CD4-positive, alpha-beta memory T cell (primary cell): ENCODE measurements at regions not wholly inside any gene's neighbourhood (a gene's known extent, or its start where the extent isn't known, plus 50 kb on each side); places are given as distances from the start of the nearest gene placed in this dataset.

Experiments used
- CTCF ChIA-PET: fragments of 350-600 bp; sonication (Branson Sonifier 250); formaldehyde crosslinking; loops from one replicate; lab custom pipeline; 2021; ENCODE audit warnings: inconsistent platforms; ENCODE audit not compliant: partially characterized antibody; lab: Charles Lee
- POLR2A ChIA-PET: fragments of 350-600 bp; sonication (Branson Sonifier 250); formaldehyde crosslinking; loops from one replicate; lab custom pipeline; 2021; ENCODE audit not compliant: partially characterized antibody; lab: Charles Lee
- DNase-seq, 5 donors: peaks; one replicate each; pipeline versions ENCODE4 v3.0.0 to v3.0.0-alpha.2; 2020 to 2022; ENCODE audit warnings: mixed read lengths in 1 of 5
- H3K27ac ChIP-seq: one replicate; pipeline ENCODE4 v1.7.0; 2013; ENCODE audit warnings: low read depth, low read length
- H3K27me3 ChIP-seq: 2 replicates; pipeline ENCODE4 v1.7.0; 2013; ENCODE audit warnings: mild to moderate bottlenecking, low read length, moderate library complexity; ENCODE audit not compliant: insufficient read depth
- H3K36me3 ChIP-seq: 2 replicates; pipeline ENCODE4 v1.7.0; 2013; ENCODE audit warnings: mild to moderate bottlenecking, low read length, moderate library complexity; ENCODE audit not compliant: insufficient read depth
- H3K4me1 ChIP-seq: 2 replicates; pipeline ENCODE4 v1.7.0; 2013; ENCODE audit warnings: mild to moderate bottlenecking, low read length, moderate library complexity; ENCODE audit not compliant: insufficient read depth
- H3K4me3 ChIP-seq, 2 donors: one replicate each; pipeline ENCODE4 v1.7.0; 2013; ENCODE audit warnings: low read length in 2 of 2, mild to moderate bottlenecking in 1 of 2
- H3K9me3 ChIP-seq, 2 donors: one replicate each; pipeline ENCODE4 v1.7.0; 2013; ENCODE audit warnings: low read length in 2 of 2, control low read depth in 1 of 2; ENCODE audit not compliant: control insufficient read depth in 1 of 2
- H3K27ac Mint-ChIP-seq, 7 donors: one replicate each; pipeline ENCODE4 v1.8.0; 2020 to 2021; ENCODE audit warnings: mixed read lengths in 7 of 7, mild to moderate bottlenecking in 6 of 7, inconsistent platforms in 3 of 7, moderate library complexity in 3 of 7
- H3K27me3 Mint-ChIP-seq, 2 donors: one replicate each; pipeline ENCODE4 v1.8.0; 2020 to 2021; ENCODE audit warnings: mixed read lengths in 2 of 2
- H3K36me3 Mint-ChIP-seq, 2 donors: one replicate each; pipeline ENCODE4 v1.8.0; 2020 to 2021; ENCODE audit warnings: mixed read lengths in 2 of 2, inconsistent platforms in 1 of 2, mild to moderate bottlenecking in 1 of 2
- H3K4me1 Mint-ChIP-seq, 4 donors: one replicate each; pipeline ENCODE4 v1.8.0; 2020 to 2021; ENCODE audit warnings: mixed read lengths in 4 of 4, mild to moderate bottlenecking in 1 of 4
- H3K4me3 Mint-ChIP-seq, 8 donors: one replicate each; pipeline ENCODE4 v1.8.0; 2020 to 2021; ENCODE audit warnings: mixed read lengths in 8 of 8, mild to moderate bottlenecking in 7 of 8, moderate library complexity in 6 of 8, inconsistent platforms in 3 of 8
- H3K9me3 Mint-ChIP-seq, 8 donors: one replicate each; pipeline ENCODE4 v1.8.0; 2020 to 2021; ENCODE audit warnings: mixed read lengths in 8 of 8, mild to moderate bottlenecking in 5 of 8, inconsistent platforms in 3 of 8, moderate library complexity in 1 of 8
- intact Hi-C: fragments of 100-400 bp; cut with micrococcal nuclease; formaldehyde crosslinking; loops from one replicate; pipeline ENCODE4 v1.15.1; 2023

GRCh38 chr16:79533292-79533691, 67.2 kb downstream of the MAF start:
- Histone ChIP-seq H3K4me3 (no peak overlapping the region), H3K9me3 (no peaks in the 10 kb centered on the region), H3K4me1 (no peaks in the 10 kb centered on the region), H3K27me3 (no peaks in the 10 kb centered on the region), H3K36me3 (no peaks in the 10 kb centered on the region), H3K27ac (no peak overlapping the region)
- Mint-ChIP-seq H3K9me3 (no peaks in the 10 kb centered on the region), H3K36me3 (no peaks in the 10 kb centered on the region), H3K27me3 (no peaks in the 10 kb centered on the region), H3K4me3 (no peak overlapping the region), H3K27ac (no peak overlapping the region), H3K4me1 (no peaks in the 10 kb centered on the region)
- no peak for DNase-seq
- intact Hi-C loops: no loop called here
- ChIA-PET CTCF (interaction anchor here (0.7 kb wide), 1 partner anchor 15 kb away, joined by 3 read pairs; no protein-coding TSS in a partner anchor), POLR2A (no interaction called here)

- intact Hi-C loops: no loop called here
- DNase-seq: no peak
- Mint-ChIP-seq H3K27ac (no peak overlapping the region), H3K4me3 (no peak overlapping the region), H3K36me3 (no peaks in the 10 kb centered on the region), H3K9me3 (no peaks in the 10 kb centered on the region), H3K27me3 (no peaks in the 10 kb centered on the region), H3K4me1 (no peaks in the 10 kb centered on the region)
- Histone ChIP-seq H3K36me3 (no peaks in the 10 kb centered on the region), H3K9me3 (no peaks in the 10 kb centered on the region), H3K4me3 (no peak overlapping the region), H3K4me1 (no peaks in the 10 kb centered on the region), H3K27ac (no peak overlapping the region), H3K27me3 (no peaks in the 10 kb centered on the region)
- POLR2A ChIA-PET: no interaction called here
- CTCF ChIA-PET: no interaction called here
Measured at GRCh38 chr16:79532785-79533184, 67.8 kb downstream of the MAF start.

GRCh38 chr16:79532273-79532672, 68.3 kb downstream of the MAF start:
- CTCF ChIA-PET: no interaction called here
- no peaks in the 10 kb centered on the region for H3K9me3 Mint-ChIP-seq
- Histone ChIP-seq H3K4me1 (no peaks in the 10 kb centered on the region), H3K9me3 (no peaks in the 10 kb centered on the region), H3K4me3 (no peak overlapping the region), H3K27me3 (no peaks in the 10 kb centered on the region), H3K36me3 (no peaks in the 10 kb centered on the region), H3K27ac (no peak overlapping the region)
- H3K4me1 Mint-ChIP-seq: no peaks in the 10 kb centered on the region
- no peak for DNase-seq
- H3K27me3 Mint-ChIP-seq: no peaks in the 10 kb centered on the region
- intact Hi-C loops: no loop called here
- no peaks in the 10 kb centered on the region for H3K36me3 Mint-ChIP-seq
- POLR2A ChIA-PET: no interaction called here
- H3K4me3 Mint-ChIP-seq: no peak overlapping the region
- no peak overlapping the region for H3K27ac Mint-ChIP-seq

GRCh38 chr16:79528338-79528737, 72.2 kb downstream of the MAF start:
- no peaks in the 10 kb centered on the region for H3K27me3 ChIP-seq
- H3K4me1 ChIP-seq: no peaks in the 10 kb centered on the region
- no peak overlapping the region for H3K4me3 ChIP-seq
- no peaks in the 10 kb centered on the region for H3K36me3 ChIP-seq
- H3K27me3 Mint-ChIP-seq: peaks cover 0 to 4% of the 10 kb centered on the region in 2 donors
- H3K9me3 Mint-ChIP-seq: no peaks in the 10 kb centered on the region
- H3K9me3 ChIP-seq: no peaks in the 10 kb centered on the region
- no peaks in the 10 kb centered on the region for H3K4me1 Mint-ChIP-seq
- H3K27ac Mint-ChIP-seq: peak overlapping the region in 1 of 7 donors; percentile 49
- no peak overlapping the region for H3K27ac ChIP-seq
- intact Hi-C loops: no loop called here
- ChIA-PET POLR2A (interaction anchor here (0.6 kb wide), 1 partner anchor 74 kb away, joined by 5 read pairs; no protein-coding TSS in a partner anchor), CTCF (interaction anchor here (1.4 to 2.4 kb wide), 2 partner anchors 10 to 16 kb away, joined by 3 to 6 read pairs; no protein-coding TSS in a partner anchor)
- no peak overlapping the region for H3K4me3 Mint-ChIP-seq
- no peaks in the 10 kb centered on the region for H3K36me3 Mint-ChIP-seq
- DNase-seq: no peak

GRCh38 chr16:79523971-79524370, 76.6 kb downstream of the MAF start:
- POLR2A ChIA-PET: no interaction called here
- Mint-ChIP-seq H3K27ac (no peak overlapping the region), H3K9me3 (no peaks in the 10 kb centered on the region), H3K27me3 (peaks cover 13 to 16% of the 10 kb centered on the region in 2 donors), H3K4me3 (no peak overlapping the region), H3K4me1 (peaks cover 4 to 9% (median 7%) of the 10 kb centered on the region in 4 donors), H3K36me3 (no peaks in the 10 kb centered on the region)
- CTCF ChIA-PET: no interaction called here
- Histone ChIP-seq H3K27me3 (no peaks in the 10 kb centered on the region), H3K27ac (no peak overlapping the region), H3K4me3 (no peak overlapping the region), H3K4me1 (no peaks in the 10 kb centered on the region), H3K36me3 (no peaks in the 10 kb centered on the region), H3K9me3 (no peaks in the 10 kb centered on the region)
- intact Hi-C loops: no loop called here
- no peak for DNase-seq

GRCh38 chr16:79519448-79519847, 81.1 kb downstream of the MAF start:
- Histone ChIP-seq H3K4me1 (no peaks in the 10 kb centered on the region), H3K9me3 (no peaks in the 10 kb centered on the region), H3K4me3 (no peak overlapping the region), H3K27me3 (no peaks in the 10 kb centered on the region), H3K27ac (no peak overlapping the region), H3K36me3 (no peaks in the 10 kb centered on the region)
- Mint-ChIP-seq H3K4me3 (peak overlapping the region in 2 of 8 donors; percentile 9 to 36), H3K4me1 (peaks cover 4 to 10% (median 7%) of the 10 kb centered on the region in 4 donors), H3K27me3 (peaks cover 13 to 19% of the 10 kb centered on the region in 2 donors), H3K36me3 (no peaks in the 10 kb centered on the region), H3K27ac (no peak overlapping the region), H3K9me3 (no peaks in the 10 kb centered on the region)
- intact Hi-C loops: no loop called here
- no peak for DNase-seq
- CTCF ChIA-PET: interaction anchor here (1.5 to 1.9 kb wide), 2 partner anchors 10 to 23 kb away, joined by 3 to 6 read pairs; no protein-coding TSS in a partner anchor
- POLR2A ChIA-PET: no interaction called here

- no peaks in the 10 kb centered on the region for H3K36me3 ChIP-seq
- no peaks in the 10 kb centered on the region for H3K27me3 ChIP-seq
- H3K9me3 ChIP-seq: no peaks in the 10 kb centered on the region
- no peak overlapping the region for H3K4me3 ChIP-seq
- Mint-ChIP-seq H3K4me3 (no peak overlapping the region), H3K36me3 (no peaks in the 10 kb centered on the region), H3K27me3 (peaks cover 8 to 19% of the 10 kb centered on the region in 2 donors), H3K4me1 (peaks cover 4 to 10% (median 7%) of the 10 kb centered on the region in 4 donors), H3K9me3 (no peaks in the 10 kb centered on the region), H3K27ac (no peak overlapping the region)
- intact Hi-C loops: no loop called here
- no peaks in the 10 kb centered on the region for H3K4me1 ChIP-seq
- CTCF ChIA-PET: no interaction called here
- DNase-seq: no peak
- POLR2A ChIA-PET: interaction anchor here (0.5 kb wide), 1 partner anchor 516 kb away, joined by 3 read pairs; no protein-coding TSS in a partner anchor
- no peak overlapping the region for H3K27ac ChIP-seq
Measured at GRCh38 chr16:79517156-79517555, 83.4 kb downstream of the MAF start.
